ENCODE measurements at regions not wholly inside any gene's neighbourhood (a gene's known extent, or its start where the extent isn't known, plus 50 kb on each side); places are given as distances from the start of the nearest gene placed in this dataset.

DNA sequence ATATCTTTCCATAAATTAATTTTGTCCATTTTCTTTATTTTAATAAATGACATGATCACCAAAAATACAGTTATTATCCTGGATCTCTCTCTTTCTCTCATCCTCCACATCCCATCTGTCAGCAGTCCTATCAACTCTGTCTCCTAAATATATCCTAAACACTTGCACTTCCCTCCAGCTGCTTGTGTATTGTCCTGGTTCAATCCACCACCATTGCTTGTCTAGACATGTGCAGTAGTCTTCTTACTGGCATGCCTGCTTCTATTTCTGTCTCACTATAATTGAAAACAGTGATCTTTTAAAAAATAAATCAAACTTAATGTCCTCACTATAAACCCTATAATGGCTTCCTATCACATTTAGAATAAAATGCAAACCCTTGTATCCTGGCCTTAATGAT, 2168.6 kb upstream of the PIK3C3 start:
- Histone ChIP-seq H3K27me3 (ENCODE audit: insufficient read depth, low read length) (no peaks in the 10 kb centered on the region), H3K4me3 (ENCODE audit: low read length in 2 of 2) (no peak overlapping the region), H3K36me3 (ENCODE audit: insufficient read depth, low read length) (no peaks in the 10 kb centered on the region), H3K4me1 (ENCODE audit: insufficient read depth, low read length) (no peaks in the 10 kb centered on the region), H3K27ac (ENCODE audit: low read depth, low read length) (no peak overlapping the region), H3K9me3 (ENCODE audit: control insufficient read depth in 1 of 2, low read length in 2 of 2) (no peaks in the 10 kb centered on the region)
- no peak overlapping the region for H3K27ac Mint-ChIP-seq
- peaks cover 0 to 3% (median 0%) of the 10 kb centered on the region in 8 donors for H3K9me3 Mint-ChIP-seq
- no peak for DNase-seq
- H3K4me3 Mint-ChIP-seq: no peak overlapping the region
- intact Hi-C loops (cut with micrococcal nuclease): no loop called here
- ChIA-PET POLR2A (ENCODE audit: partially characterized antibody) (no interaction called here), CTCF (ENCODE audit: partially characterized antibody) (no interaction called here)
- H3K36me3 Mint-ChIP-seq: no peaks in the 10 kb centered on the region
- H3K4me1 Mint-ChIP-seq: no peaks in the 10 kb centered on the region
- no peaks in the 10 kb centered on the region for H3K27me3 Mint-ChIP-seq

- POLR2A ChIA-PET (ENCODE audit: partially characterized antibody): no interaction called here
- no peak for DNase-seq
- intact Hi-C loops (cut with micrococcal nuclease): no loop called here
- Mint-ChIP-seq H3K36me3 (no peaks in the 10 kb centered on the region), H3K9me3 (peaks cover 0 to 5% (median 2%) of the 10 kb centered on the region in 8 donors), H3K27ac (no peak overlapping the region), H3K4me1 (no peaks in the 10 kb centered on the region), H3K27me3 (no peaks in the 10 kb centered on the region), H3K4me3 (no peak overlapping the region)
- Histone ChIP-seq H3K9me3 (ENCODE audit: control insufficient read depth in 1 of 2, low read length in 2 of 2) (no peaks in the 10 kb centered on the region), H3K4me1 (ENCODE audit: insufficient read depth, low read length) (no peaks in the 10 kb centered on the region), H3K27ac (ENCODE audit: low read depth, low read length) (no peak overlapping the region), H3K27me3 (ENCODE audit: insufficient read depth, low read length) (no peaks in the 10 kb centered on the region), H3K36me3 (ENCODE audit: insufficient read depth, low read length) (no peaks in the 10 kb centered on the region), H3K4me3 (ENCODE audit: low read length in 2 of 2) (no peak overlapping the region)
- CTCF ChIA-PET (ENCODE audit: partially characterized antibody): no interaction called here
These were observed 2170.5 kb upstream of the PIK3C3 start for GRCh38 chr18:39784541-39784940.

- Mint-ChIP-seq H3K36me3 (no peaks in the 10 kb centered on the region), H3K27me3 (no peaks in the 10 kb centered on the region), H3K27ac (no peak overlapping the region), H3K4me1 (no peaks in the 10 kb centered on the region), H3K4me3 (no peak overlapping the region), H3K9me3 (peaks cover 0 to 11% (median 2%) of the 10 kb centered on the region in 8 donors)
- ChIA-PET POLR2A (ENCODE audit: partially characterized antibody) (no interaction called here), CTCF (ENCODE audit: partially characterized antibody) (no interaction called here)
- intact Hi-C loops (cut with micrococcal nuclease): no loop called here
- no peaks in the 10 kb centered on the region for H3K36me3 ChIP-seq (ENCODE audit: insufficient read depth, low read length)
- H3K27me3 ChIP-seq (ENCODE audit: insufficient read depth, low read length): no peaks in the 10 kb centered on the region
- H3K4me3 ChIP-seq (ENCODE audit: low read length in 2 of 2): no peak overlapping the region
- DNase-seq: no peak
- H3K27ac ChIP-seq (ENCODE audit: low read depth, low read length): no peak overlapping the region
- no peaks in the 10 kb centered on the region for H3K4me1 ChIP-seq (ENCODE audit: insufficient read depth, low read length)
- no peaks in the 10 kb centered on the region for H3K9me3 ChIP-seq (ENCODE audit: control insufficient read depth in 1 of 2, low read length in 2 of 2)
These were observed 2173.5 kb upstream of the PIK3C3 start for GRCh38 chr18:39781565-39781964.

GRCh38 chr18:39780774-39781173, 2174.3 kb upstream of the PIK3C3 start:
- CTCF ChIA-PET (ENCODE audit: partially characterized antibody): no interaction called here
- no peaks in the 10 kb centered on the region for H3K36me3 Mint-ChIP-seq
- intact Hi-C loops (cut with micrococcal nuclease): no loop called here

DNA sequence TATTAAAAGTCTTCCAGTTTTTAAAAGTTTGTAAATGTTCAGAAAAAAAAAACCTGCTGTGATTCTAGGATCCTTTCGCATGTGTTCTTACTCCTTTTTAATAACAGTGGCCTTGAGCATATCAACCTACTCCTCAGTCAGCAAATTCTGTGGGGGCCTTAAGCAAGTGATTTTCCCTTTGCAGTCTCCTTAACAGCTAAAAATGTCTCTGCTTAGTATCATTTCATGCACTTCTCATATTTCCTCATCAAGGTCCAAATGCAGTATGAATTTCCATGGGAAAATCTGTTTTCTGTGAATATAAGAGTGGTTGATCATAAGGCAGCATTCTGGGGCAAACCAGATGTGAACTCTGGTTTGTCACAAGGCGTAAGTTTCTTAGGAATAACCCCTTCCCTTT, 2175.1 kb upstream of the PIK3C3 start:
- no peak for DNase-seq
- Mint-ChIP-seq H3K4me1 (no peaks in the 10 kb centered on the region), H3K36me3 (no peaks in the 10 kb centered on the region), H3K9me3 (peaks cover 0 to 15% (median 2%) of the 10 kb centered on the region in 8 donors), H3K4me3 (no peak overlapping the region), H3K27me3 (no peaks in the 10 kb centered on the region), H3K27ac (no peak overlapping the region)
- no peak overlapping the region for H3K4me3 ChIP-seq (ENCODE audit: low read length in 2 of 2)
- H3K9me3 ChIP-seq (ENCODE audit: control insufficient read depth in 1 of 2, low read length in 2 of 2): no peaks in the 10 kb centered on the region
- no peak overlapping the region for H3K27ac ChIP-seq (ENCODE audit: low read depth, low read length)
- H3K27me3 ChIP-seq (ENCODE audit: insufficient read depth, low read length): no peaks in the 10 kb centered on the region
- intact Hi-C loops (cut with micrococcal nuclease): no loop called here
- no peaks in the 10 kb centered on the region for H3K4me1 ChIP-seq (ENCODE audit: insufficient read depth, low read length)
- ChIA-PET CTCF (ENCODE audit: partially characterized antibody) (no interaction called here), POLR2A (ENCODE audit: partially characterized antibody) (no interaction called here)
- H3K36me3 ChIP-seq (ENCODE audit: insufficient read depth, low read length): no peaks in the 10 kb centered on the region

More at GRCh38 chr18:39780774-39781173, 2174.3 kb upstream of the PIK3C3 start:
- H3K27me3 ChIP-seq (ENCODE audit: insufficient read depth, low read length): no peaks in the 10 kb centered on the region
- DNase-seq: no peak
- no peak overlapping the region for H3K4me3 ChIP-seq (ENCODE audit: low read length in 2 of 2)
- no peaks in the 10 kb centered on the region for H3K27me3 Mint-ChIP-seq
- H3K27ac ChIP-seq (ENCODE audit: low read depth, low read length): no peak overlapping the region
- POLR2A ChIA-PET (ENCODE audit: partially characterized antibody): no interaction called here
- H3K9me3 ChIP-seq (ENCODE audit: control insufficient read depth in 1 of 2, low read length in 2 of 2): no peaks in the 10 kb centered on the region
- no peaks in the 10 kb centered on the region for H3K36me3 ChIP-seq (ENCODE audit: insufficient read depth, low read length)
- no peaks in the 10 kb centered on the region for H3K4me1 ChIP-seq (ENCODE audit: insufficient read depth, low read length)
- H3K9me3 Mint-ChIP-seq: peaks cover 0 to 13% (median 2%) of the 10 kb centered on the region in 8 donors
- no peaks in the 10 kb centered on the region for H3K4me1 Mint-ChIP-seq
- no peak overlapping the region for H3K27ac Mint-ChIP-seq
- H3K4me3 Mint-ChIP-seq: no peak overlapping the region

- no peaks in the 10 kb centered on the region for H3K27me3 Mint-ChIP-seq
- POLR2A ChIA-PET (ENCODE audit: partially characterized antibody): no interaction called here
These were observed 2178.3 kb upstream of the PIK3C3 start for GRCh38 chr18:39776766-39777165.

DNA sequence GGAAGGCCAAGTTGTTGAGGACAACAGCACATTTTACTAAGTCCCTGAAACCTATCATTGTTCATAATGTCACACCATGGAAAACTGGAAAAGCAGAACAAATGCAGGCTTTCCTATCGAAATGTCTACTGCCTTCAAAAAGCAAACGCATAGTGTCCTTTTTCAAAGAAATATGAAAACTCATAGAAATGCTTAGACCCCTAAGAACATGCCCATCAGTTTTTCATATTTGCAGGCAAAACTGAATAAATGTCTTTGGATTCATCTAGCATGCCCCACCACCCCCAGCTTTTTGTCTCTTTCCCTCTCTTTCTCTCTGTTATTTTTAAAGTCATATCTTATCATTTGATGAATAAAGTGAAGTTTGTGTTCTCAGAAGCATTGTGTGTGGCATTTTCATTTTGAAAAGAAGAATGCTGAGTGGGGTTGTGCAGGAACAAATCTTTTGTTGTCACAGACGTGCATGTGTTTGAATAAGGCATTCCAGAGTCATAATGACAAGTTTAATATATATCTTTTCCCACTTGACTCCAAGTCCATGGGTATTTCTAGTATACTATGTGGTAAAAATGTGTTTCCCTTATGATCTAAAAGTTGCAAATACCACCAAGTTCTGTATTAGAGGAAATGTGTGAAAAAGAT, 2180.0 kb upstream of the PIK3C3 start:
- Mint-ChIP-seq H3K36me3 (no peaks in the 10 kb centered on the region), H3K27ac (no peak overlapping the region), H3K4me3 (no peak overlapping the region), H3K27me3 (no peaks in the 10 kb centered on the region), H3K9me3 (peaks cover 1 to 19% (median 9%) of the 10 kb centered on the region in 8 donors), H3K4me1 (no peaks in the 10 kb centered on the region)
- Histone ChIP-seq H3K27me3 (ENCODE audit: insufficient read depth, low read length) (no peaks in the 10 kb centered on the region), H3K4me1 (ENCODE audit: insufficient read depth, low read length) (no peaks in the 10 kb centered on the region), H3K4me3 (ENCODE audit: low read length in 2 of 2) (no peak overlapping the region), H3K27ac (ENCODE audit: low read depth, low read length) (no peak overlapping the region), H3K36me3 (ENCODE audit: insufficient read depth, low read length) (no peaks in the 10 kb centered on the region), H3K9me3 (ENCODE audit: control insufficient read depth in 1 of 2, low read length in 2 of 2) (no peaks in the 10 kb centered on the region)
- no peak for DNase-seq
- POLR2A ChIA-PET (ENCODE audit: partially characterized antibody): no interaction called here
- CTCF ChIA-PET (ENCODE audit: partially characterized antibody): no interaction called here
- intact Hi-C loops (cut with micrococcal nuclease): no loop called here

More at GRCh38 chr18:39776766-39777165, 2178.3 kb upstream of the PIK3C3 start:
- Histone ChIP-seq H3K9me3 (ENCODE audit: control insufficient read depth in 1 of 2, low read length in 2 of 2) (no peaks in the 10 kb centered on the region), H3K27ac (ENCODE audit: low read depth, low read length) (no peak overlapping the region), H3K4me1 (ENCODE audit: insufficient read depth, low read length) (no peaks in the 10 kb centered on the region), H3K36me3 (ENCODE audit: insufficient read depth, low read length) (no peaks in the 10 kb centered on the region), H3K27me3 (ENCODE audit: insufficient read depth, low read length) (no peaks in the 10 kb centered on the region), H3K4me3 (ENCODE audit: low read length in 2 of 2) (no peak overlapping the region)
- no peak overlapping the region for H3K4me3 Mint-ChIP-seq
- DNase-seq: no peak
- no peaks in the 10 kb centered on the region for H3K36me3 Mint-ChIP-seq
- intact Hi-C loops (cut with micrococcal nuclease): no loop called here
- no peaks in the 10 kb centered on the region for H3K4me1 Mint-ChIP-seq
- CTCF ChIA-PET (ENCODE audit: partially characterized antibody): no interaction called here
- no peak overlapping the region for H3K27ac Mint-ChIP-seq
- peaks cover 1 to 20% (median 6%) of the 10 kb centered on the region in 8 donors for H3K9me3 Mint-ChIP-seq

DNA sequence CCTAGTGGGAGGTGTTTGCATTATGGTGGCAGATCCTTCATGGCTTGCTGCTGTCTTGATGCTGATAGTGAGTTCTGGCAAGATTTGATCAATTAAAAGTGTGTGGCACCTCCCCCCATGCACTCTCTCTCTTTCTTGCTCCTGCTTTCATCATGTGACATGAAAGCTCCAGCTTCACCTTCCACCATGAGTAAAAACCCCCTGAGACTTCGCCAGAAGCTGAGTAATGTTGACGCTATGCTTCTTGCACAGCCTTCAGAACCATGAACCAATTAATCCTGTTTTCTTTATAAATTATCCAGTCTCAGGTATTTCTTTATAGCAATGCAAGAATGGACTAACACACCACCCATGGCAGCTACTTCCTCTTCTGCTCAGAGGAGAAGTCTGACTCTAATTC, 2181.4 kb upstream of the PIK3C3 start:
- no peak overlapping the region for H3K27ac Mint-ChIP-seq
- H3K36me3 Mint-ChIP-seq: no peaks in the 10 kb centered on the region
- ChIA-PET CTCF (ENCODE audit: partially characterized antibody) (no interaction called here), POLR2A (ENCODE audit: partially characterized antibody) (no interaction called here)
- H3K4me3 Mint-ChIP-seq: no peak overlapping the region
- intact Hi-C loops (cut with micrococcal nuclease): no loop called here
- Histone ChIP-seq H3K9me3 (ENCODE audit: control insufficient read depth in 1 of 2, low read length in 2 of 2) (no peaks in the 10 kb centered on the region), H3K27ac (ENCODE audit: low read depth, low read length) (no peak overlapping the region), H3K36me3 (ENCODE audit: insufficient read depth, low read length) (no peaks in the 10 kb centered on the region), H3K27me3 (ENCODE audit: insufficient read depth, low read length) (no peaks in the 10 kb centered on the region), H3K4me1 (ENCODE audit: insufficient read depth, low read length) (no peaks in the 10 kb centered on the region), H3K4me3 (ENCODE audit: low read length in 2 of 2) (no peak overlapping the region)
- no peaks in the 10 kb centered on the region for H3K4me1 Mint-ChIP-seq
- no peak for DNase-seq
- H3K27me3 Mint-ChIP-seq: no peaks in the 10 kb centered on the region
- H3K9me3 Mint-ChIP-seq: peaks cover 3 to 19% (median 8%) of the 10 kb centered on the region in 8 donors

All from CD4-positive, alpha-beta memory T cell (primary cell).